Stimulated activated naive B cell treated with anti-CD40 and anti-IgM and Interleukin-4, amounts not matched to agents 10 μg/mL and 1 μg/mL and 100 μg/mL, for 72 hours (primary cell): ENCODE measurements at regions not wholly inside any gene's neighbourhood (a gene's known extent, or its start where the extent isn't known, plus 50 kb on each side); places are given as distances from the start of the nearest gene placed in this dataset.
"Not testable (repeated sequence)": the region's sequence is repeated elsewhere in the genome, so short reads cannot be mapped to it uniquely, and the experiment has no call there.

Experiments used
- ATAC-seq, 2 donors: fragments of 150-1000 bp; cut with Tn5 transposase; replicated peaks; 2 replicates each; pipeline ENCODE4 v1.10.0; 2021; ENCODE audit warnings: moderate library complexity in 1 of 2
- DNase-seq: peaks from one replicate; pipeline ENCODE4 v3.0.0; 2021
- H3K27ac Mint-ChIP-seq: one replicate; pipeline ENCODE4 v1.8.0; 2022; ENCODE audit warnings: mild to moderate bottlenecking, mixed read lengths
- H3K27me3 Mint-ChIP-seq, 2 donors: one replicate each; pipeline ENCODE4 v1.8.0; 2022; ENCODE audit warnings: mixed read lengths in 2 of 2
- H3K36me3 Mint-ChIP-seq, 2 donors: one replicate each; pipeline ENCODE4 v1.8.0; 2022; ENCODE audit warnings: mixed read lengths in 2 of 2, mild to moderate bottlenecking in 1 of 2
- H3K4me1 Mint-ChIP-seq, 2 donors: one replicate each; pipeline ENCODE4 v1.8.0; 2022; ENCODE audit warnings: mixed read lengths in 2 of 2, mild to moderate bottlenecking in 1 of 2
- H3K4me3 Mint-ChIP-seq, 2 donors: one replicate each; pipeline ENCODE4 v1.8.0; 2022; ENCODE audit warnings: mild to moderate bottlenecking in 2 of 2, mixed read lengths in 2 of 2, moderate library complexity in 1 of 2
- H3K9me3 Mint-ChIP-seq, 2 donors: one replicate each; pipeline ENCODE4 v1.8.0; 2022; ENCODE audit warnings: mixed read lengths in 2 of 2, mild to moderate bottlenecking in 1 of 2

DNA sequence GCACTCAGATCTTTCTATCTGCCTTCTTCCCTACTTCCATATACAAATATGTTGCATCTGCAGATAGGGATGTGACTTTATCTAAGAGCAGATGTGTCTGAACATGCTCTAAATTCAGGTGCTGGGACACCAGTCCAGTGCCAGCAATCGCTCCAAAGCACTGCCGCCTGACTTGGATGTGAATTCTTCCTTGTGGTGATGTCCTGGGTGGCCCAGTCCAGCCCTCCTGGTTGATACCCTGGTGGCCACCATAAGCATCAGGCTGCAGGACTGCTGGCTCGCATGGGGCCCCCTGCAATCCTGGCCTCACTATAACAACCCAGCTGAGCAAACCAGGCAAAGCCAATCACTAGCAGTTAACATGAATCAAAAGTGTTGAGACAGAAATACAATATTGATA lies 149.2 kb upstream of the PDE1C start:
- H3K27ac Mint-ChIP-seq: no peak overlapping the region
- no peaks in the 10 kb centered on the region for H3K4me1 Mint-ChIP-seq
- H3K36me3 Mint-ChIP-seq: no peaks in the 10 kb centered on the region
- H3K9me3 Mint-ChIP-seq: peaks cover 1 to 5% of the 10 kb centered on the region in 2 donors
- H3K4me3 Mint-ChIP-seq: no peak overlapping the region
- ATAC-seq (no peak), DNase-seq (no peak)
- peaks cover 0 to 6% of the 10 kb centered on the region in 2 donors for H3K27me3 Mint-ChIP-seq

DNA sequence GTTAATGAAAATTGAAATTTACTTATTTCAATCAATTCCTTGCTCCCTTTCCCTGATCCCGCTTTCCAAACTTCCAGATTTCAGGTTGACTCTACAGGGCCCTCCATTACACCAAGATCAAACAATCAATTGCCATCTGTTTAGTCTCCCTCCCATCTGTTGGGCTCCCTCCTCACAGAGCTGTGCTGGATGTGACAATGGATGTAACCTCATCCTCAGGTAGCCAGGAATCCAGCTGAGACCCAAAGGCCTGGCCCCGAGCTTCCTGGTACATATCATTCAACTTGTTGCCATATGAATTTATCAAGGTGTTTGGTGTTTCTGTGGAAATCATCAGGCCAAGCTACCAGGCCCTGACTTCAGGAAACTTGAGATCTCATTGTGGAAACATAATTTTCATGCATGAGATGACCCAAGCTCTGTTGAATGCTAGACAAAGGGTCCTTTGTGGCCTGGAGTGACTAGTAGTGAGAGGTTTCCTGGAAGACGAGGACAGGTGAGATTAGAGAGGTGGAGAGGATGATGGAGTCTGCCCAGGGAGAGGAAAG lies 148.6 kb upstream of the PDE1C start:
- Mint-ChIP-seq H3K27me3 (peaks cover 0 to 6% of the 10 kb centered on the region in 2 donors), H3K27ac (no peak overlapping the region), H3K36me3 (no peaks in the 10 kb centered on the region), H3K4me1 (no peaks in the 10 kb centered on the region), H3K9me3 (peaks cover 1 to 5% of the 10 kb centered on the region in 2 donors), H3K4me3 (no peak overlapping the region)
- DNase-seq (no peak), ATAC-seq (no peak)

- Mint-ChIP-seq H3K27me3 (peaks cover 0 to 6% of the 10 kb centered on the region in 2 donors), H3K36me3 (no peaks in the 10 kb centered on the region), H3K4me3 (no peak overlapping the region), H3K4me1 (no peaks in the 10 kb centered on the region), H3K27ac (no peak overlapping the region), H3K9me3 (peaks cover 1 to 5% of the 10 kb centered on the region in 2 donors)
- DNase-seq (no peak), ATAC-seq (no peak)
These were observed 147.9 kb upstream of the PDE1C start for GRCh38 chr7:32218154-32218467.

DNA sequence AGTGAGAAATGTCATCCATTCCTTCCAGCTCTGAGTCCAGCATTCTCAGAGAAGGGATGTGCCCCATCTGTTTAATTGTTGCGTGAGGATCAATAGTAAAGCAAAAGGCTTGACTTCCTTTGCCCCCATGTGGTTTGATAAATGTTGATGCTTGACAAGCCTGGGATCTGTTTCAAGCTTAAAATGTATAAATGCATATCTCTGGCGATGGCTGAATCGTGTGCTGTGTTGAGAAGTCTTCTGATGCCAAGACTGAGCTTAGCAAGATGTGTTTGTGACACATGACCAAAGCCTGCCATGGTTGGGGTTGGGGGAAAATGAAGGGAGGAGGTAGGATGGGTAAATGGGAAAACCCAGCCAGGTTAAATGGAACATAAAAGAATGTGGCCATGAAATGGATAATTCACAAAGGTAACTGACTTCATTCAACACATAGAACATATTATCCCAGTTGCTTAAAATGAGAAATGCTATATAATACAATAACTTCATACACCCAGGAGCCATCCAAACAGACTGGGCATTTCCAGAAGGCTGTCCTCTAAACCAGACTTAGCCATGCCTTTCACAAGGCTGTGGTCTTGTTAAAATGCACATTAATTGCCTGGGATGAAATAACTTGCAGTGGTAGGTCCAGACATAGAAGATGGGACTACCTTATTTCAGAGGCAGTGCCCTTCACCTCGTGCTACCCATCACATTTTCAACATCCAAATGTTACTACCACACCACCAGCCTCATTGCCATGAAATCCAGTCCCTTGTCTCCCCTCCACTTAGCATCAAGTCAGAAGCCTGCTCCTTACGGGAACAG lies 147.3 kb upstream of the PDE1C start:
- no peak for DNase-seq
- Mint-ChIP-seq H3K27ac (no peak overlapping the region), H3K9me3 (peaks cover 1 to 5% of the 10 kb centered on the region in 2 donors), H3K27me3 (peaks cover 0 to 6% of the 10 kb centered on the region in 2 donors), H3K36me3 (no peaks in the 10 kb centered on the region), H3K4me1 (no peaks in the 10 kb centered on the region), H3K4me3 (no peak overlapping the region)
- ATAC-seq: no peak

DNA sequence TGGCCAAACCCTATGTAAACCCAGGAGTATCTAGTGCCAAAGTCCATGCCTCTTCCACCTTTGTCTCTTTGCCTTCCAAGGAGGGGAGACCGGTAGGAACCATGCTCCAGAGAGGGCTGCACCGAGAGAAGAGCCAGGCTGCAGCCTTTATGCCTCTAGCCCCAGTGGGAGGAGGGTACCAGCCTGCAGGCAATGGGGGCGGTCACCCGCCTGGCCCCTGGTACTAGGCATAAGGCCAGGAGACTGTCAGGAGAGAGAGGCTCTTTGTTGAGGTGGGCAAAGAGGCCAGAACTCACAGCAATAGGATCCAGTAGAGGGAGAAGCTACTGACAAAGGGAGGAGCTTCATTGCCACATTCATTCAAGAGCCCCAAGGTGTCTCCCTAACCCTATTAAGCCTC lies 146.6 kb upstream of the PDE1C start:
- H3K36me3 Mint-ChIP-seq: no peaks in the 10 kb centered on the region
- ATAC-seq: no peak
- peaks cover 1 to 5% of the 10 kb centered on the region in 2 donors for H3K9me3 Mint-ChIP-seq
- no peak overlapping the region for H3K4me3 Mint-ChIP-seq
- H3K27ac Mint-ChIP-seq: no peak overlapping the region
- no peak for DNase-seq
- H3K4me1 Mint-ChIP-seq: no peaks in the 10 kb centered on the region
- peaks cover 0 to 6% of the 10 kb centered on the region in 2 donors for H3K27me3 Mint-ChIP-seq

DNA sequence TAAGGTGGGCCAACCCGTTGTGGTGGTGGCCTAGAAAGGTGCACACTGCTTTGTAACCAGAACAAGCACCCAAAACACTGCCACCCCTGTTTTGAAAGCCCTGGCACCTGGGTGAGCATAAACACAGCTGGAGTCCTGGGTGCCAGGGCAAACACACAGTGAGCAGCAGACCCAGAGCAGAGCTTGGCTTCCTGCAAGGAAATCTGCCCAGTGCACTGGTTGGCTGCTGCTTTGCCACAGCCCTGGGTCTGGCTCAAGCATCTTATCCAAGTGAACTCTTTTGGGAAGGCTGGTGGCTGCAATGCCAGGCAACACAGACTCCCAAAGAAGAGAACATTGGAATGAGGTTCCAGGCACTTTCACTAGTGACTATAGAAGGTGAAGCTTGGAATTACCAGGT lies 145.5 kb upstream of the PDE1C start:
- Mint-ChIP-seq H3K9me3 (no peaks in the 10 kb centered on the region), H3K4me3 (no peak overlapping the region), H3K27me3 (peaks cover 0 to under 1% of the 10 kb centered on the region in 2 donors), H3K27ac (no peak overlapping the region), H3K36me3 (no peaks in the 10 kb centered on the region), H3K4me1 (no peaks in the 10 kb centered on the region)
- ATAC-seq (no peak), DNase-seq (no peak)

GRCh38 chr7:32214913-32215312 lies 144.7 kb upstream of the PDE1C start:
- Mint-ChIP-seq H3K4me1 (no peaks in the 10 kb centered on the region), H3K4me3 (no peak overlapping the region), H3K36me3 (no peaks in the 10 kb centered on the region), H3K27me3 (no peaks in the 10 kb centered on the region), H3K27ac (no peak overlapping the region), H3K9me3 (no peaks in the 10 kb centered on the region)
- DNase-seq (no peak), ATAC-seq (no peak)

DNA sequence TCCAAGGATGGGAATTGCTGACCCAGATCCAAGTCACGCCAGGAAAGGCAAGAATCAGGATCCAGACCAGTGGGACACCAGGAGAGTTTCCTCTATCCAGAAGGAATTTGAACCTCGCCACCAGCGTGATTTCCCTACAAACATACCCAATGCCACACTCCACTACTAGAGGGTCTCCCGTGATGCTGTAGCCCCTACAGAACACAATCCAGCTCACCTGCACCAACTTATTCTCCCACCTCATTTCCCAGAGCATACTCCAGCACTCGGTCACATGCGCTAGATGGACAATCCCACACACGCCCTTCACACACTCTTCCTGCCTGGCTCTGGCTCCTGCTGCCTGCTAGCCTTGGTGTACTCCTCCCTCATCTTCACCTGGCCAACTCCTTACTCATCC lies 142.1 kb upstream of the PDE1C start:
- no peak overlapping the region for H3K4me3 Mint-ChIP-seq
- DNase-seq: no peak
- no peaks in the 10 kb centered on the region for H3K36me3 Mint-ChIP-seq
- no peaks in the 10 kb centered on the region for H3K27me3 Mint-ChIP-seq
- no peaks in the 10 kb centered on the region for H3K9me3 Mint-ChIP-seq
- no peaks in the 10 kb centered on the region for H3K4me1 Mint-ChIP-seq
- H3K27ac Mint-ChIP-seq: no peak overlapping the region
- ATAC-seq: no peak

GRCh38 chr7:32206987-32207386 lies 136.8 kb upstream of the PDE1C start:
- no peaks in the 10 kb centered on the region for H3K4me1 Mint-ChIP-seq

GRCh38 chr7:32206488-32206887 lies 136.3 kb upstream of the PDE1C start:
- Mint-ChIP-seq H3K27ac (no peak overlapping the region), H3K4me3 (no peak overlapping the region), H3K4me1 (no peaks in the 10 kb centered on the region), H3K36me3 (no peaks in the 10 kb centered on the region), H3K9me3 (peaks cover 0 to 2% of the 10 kb centered on the region in 2 donors), H3K27me3 (no peaks in the 10 kb centered on the region)
- ATAC-seq: no peak
- DNase-seq: no peak

More at GRCh38 chr7:32206987-32207386, 136.8 kb upstream of the PDE1C start:
- H3K4me3 Mint-ChIP-seq: no peak overlapping the region
- peaks cover 0 to 2% of the 10 kb centered on the region in 2 donors for H3K9me3 Mint-ChIP-seq
- H3K27ac Mint-ChIP-seq: no peak overlapping the region
- DNase-seq (no peak), ATAC-seq (no peak)
- H3K27me3 Mint-ChIP-seq: no peaks in the 10 kb centered on the region
- no peaks in the 10 kb centered on the region for H3K36me3 Mint-ChIP-seq

DNA sequence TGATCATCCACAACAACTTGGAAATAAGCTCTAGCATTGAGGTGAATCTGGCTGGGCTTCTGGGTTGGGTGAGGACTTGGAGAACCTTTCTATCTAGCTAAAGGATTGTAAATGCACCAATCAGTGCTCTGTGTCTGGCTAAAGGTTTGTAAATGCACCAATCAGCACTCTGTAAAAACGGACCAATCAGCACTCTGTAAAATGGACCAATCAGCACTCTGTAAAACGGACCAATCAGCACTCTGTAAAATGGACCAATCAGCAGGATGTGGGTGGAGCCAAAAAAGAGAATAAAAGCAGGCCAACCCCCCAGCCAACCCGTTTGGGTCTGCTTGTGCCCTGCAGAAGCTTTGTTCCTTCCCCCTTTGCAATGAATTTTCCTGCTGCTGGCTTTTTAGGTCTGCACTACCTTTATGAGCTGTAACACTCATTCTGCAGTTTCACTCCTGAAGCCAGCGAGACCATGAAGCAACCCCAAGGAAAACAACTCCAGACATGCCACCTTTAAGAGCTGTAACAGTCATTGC lies 135.2 kb upstream of the PDE1C start:
- H3K27me3 Mint-ChIP-seq, ATAC-seq, H3K36me3 Mint-ChIP-seq: not testable (repeated sequence)

DNA sequence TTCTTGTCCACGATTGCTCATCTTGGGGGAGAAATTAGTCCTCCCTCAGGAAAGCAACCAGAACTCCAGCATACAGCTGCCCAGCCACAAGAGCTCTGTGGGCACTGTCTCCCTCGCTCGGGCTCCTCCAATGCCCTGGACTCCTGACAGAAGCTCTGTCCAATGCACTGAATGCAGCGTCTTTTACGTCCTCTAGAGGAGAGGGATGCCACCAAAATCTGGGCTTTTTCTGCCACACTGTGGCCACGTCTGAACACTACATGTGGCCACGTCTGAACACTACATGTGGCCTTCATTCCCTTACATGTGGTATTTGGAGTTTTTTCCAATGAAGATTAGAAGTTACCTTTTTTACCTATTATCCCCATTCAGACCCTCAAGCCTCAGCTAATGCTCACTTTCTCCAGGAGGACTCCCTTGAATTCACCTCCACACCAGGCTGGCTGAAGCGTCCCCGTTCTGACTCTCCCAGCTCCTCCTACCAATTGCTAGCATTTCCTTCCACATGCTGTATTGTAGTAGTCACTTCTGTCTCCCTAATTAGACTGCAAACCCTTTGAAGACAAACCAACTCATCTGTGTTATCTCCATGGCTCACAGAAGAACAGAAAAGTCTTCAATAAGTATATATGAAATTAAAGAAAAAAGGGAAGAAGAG lies 134.3 kb upstream of the PDE1C start:
- no peak overlapping the region for H3K27ac Mint-ChIP-seq
- DNase-seq: peak; percentile 2
- peaks cover 0 to 2% of the 10 kb centered on the region in 2 donors for H3K9me3 Mint-ChIP-seq

More for the DNA sequence above, 135.2 kb upstream of the PDE1C start:
- not testable (repeated sequence) for H3K9me3 Mint-ChIP-seq, H3K27ac Mint-ChIP-seq, DNase-seq, H3K4me3 Mint-ChIP-seq, H3K4me1 Mint-ChIP-seq

DNA sequence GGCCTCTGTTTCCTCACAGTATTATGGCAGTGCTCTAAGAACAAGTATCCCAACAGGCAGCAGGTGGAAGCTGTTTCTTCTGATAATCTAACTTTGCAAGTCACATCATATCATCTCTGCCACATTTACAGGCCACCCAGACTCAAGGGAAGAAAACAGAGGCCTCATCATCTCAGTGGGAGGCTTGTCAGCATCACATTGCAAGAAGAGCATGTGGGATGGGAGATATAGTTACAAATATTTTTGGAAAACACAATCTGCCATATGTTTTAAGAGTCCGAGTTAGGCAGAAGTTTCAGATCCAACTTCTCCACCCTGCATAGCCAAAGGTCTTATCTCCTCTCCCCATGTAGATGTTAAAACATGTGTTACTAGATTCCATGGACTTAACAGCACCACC lies 130.4 kb upstream of the PDE1C start:
- ATAC-seq: no peak

More for the DNA sequence above, 134.3 kb upstream of the PDE1C start:
- peak; percentile 72 to 73 for ATAC-seq
- no peaks in the 10 kb centered on the region for H3K36me3 Mint-ChIP-seq
- H3K27me3 Mint-ChIP-seq: no peaks in the 10 kb centered on the region
- no peak overlapping the region for H3K4me3 Mint-ChIP-seq
- H3K4me1 Mint-ChIP-seq: no peaks in the 10 kb centered on the region

GRCh38 chr7:32194537-32194936 lies 124.3 kb upstream of the PDE1C start:
- H3K4me3 Mint-ChIP-seq: no peak overlapping the region
- ATAC-seq (no peak), DNase-seq (no peak)
- H3K27me3 Mint-ChIP-seq: no peaks in the 10 kb centered on the region
- peaks cover 8 to 13% of the 10 kb centered on the region in 2 donors for H3K9me3 Mint-ChIP-seq
- H3K27ac Mint-ChIP-seq: no peak overlapping the region
- H3K36me3 Mint-ChIP-seq: peaks cover 0 to 1% of the 10 kb centered on the region in 2 donors
- H3K4me1 Mint-ChIP-seq: no peaks in the 10 kb centered on the region

More for the DNA sequence above, 130.4 kb upstream of the PDE1C start:
- DNase-seq: no peak
- H3K9me3 Mint-ChIP-seq: peaks cover 2 to 3% of the 10 kb centered on the region in 2 donors
- H3K36me3 Mint-ChIP-seq: no peaks in the 10 kb centered on the region
- H3K4me1 Mint-ChIP-seq: no peaks in the 10 kb centered on the region
- no peaks in the 10 kb centered on the region for H3K27me3 Mint-ChIP-seq
- H3K4me3 Mint-ChIP-seq: no peak overlapping the region
- no peak overlapping the region for H3K27ac Mint-ChIP-seq

GRCh38 chr7:32191305-32191704 lies 121.1 kb upstream of the PDE1C start:
- H3K36me3 Mint-ChIP-seq: peaks cover 0 to 1% of the 10 kb centered on the region in 2 donors
- peaks cover 8 to 13% of the 10 kb centered on the region in 2 donors for H3K9me3 Mint-ChIP-seq

More at GRCh38 chr7:32191305-32191704, 121.1 kb upstream of the PDE1C start:
- Mint-ChIP-seq H3K27ac (no peak overlapping the region), H3K4me1 (no peaks in the 10 kb centered on the region), H3K4me3 (no peak overlapping the region), H3K27me3 (no peaks in the 10 kb centered on the region)
- DNase-seq (no peak), ATAC-seq (no peak)
